ENCODE measurements at regions not wholly inside any gene's neighbourhood (a gene's known extent, or its start where the extent isn't known, plus 50 kb on each side); places are given as distances from the start of the nearest gene placed in this dataset.

- TF ChIP-seq POLR2AphosphoS5 (IDR thresholded peaks at IDR 0.05; ENCODE audit: low read depth, low read length) (no peak), POU2F2 (IDR thresholded peaks at IDR 0.05; ENCODE audit: low read depth, low read length) (no peak), TAF1 (IDR thresholded peaks at IDR 0.05; ENCODE audit: low read depth, low read length) (no peak), POLR2A (IDR thresholded peaks at IDR 0.05; ENCODE audit: low read depth, low read length) (no peak), SPI1 (IDR thresholded peaks at IDR 0.05; ENCODE audit: low read depth, low read length) (no peak)
Measured at GRCh38 chr3:63193647-63194046, 84.5 kb upstream of the SYNPR start.
